ENCODE measurements at regions not wholly inside any gene's neighbourhood (a gene's known extent, or its start where the extent isn't known, plus 50 kb on each side); places are given as distances from the start of the nearest gene placed in this dataset.

DNA sequence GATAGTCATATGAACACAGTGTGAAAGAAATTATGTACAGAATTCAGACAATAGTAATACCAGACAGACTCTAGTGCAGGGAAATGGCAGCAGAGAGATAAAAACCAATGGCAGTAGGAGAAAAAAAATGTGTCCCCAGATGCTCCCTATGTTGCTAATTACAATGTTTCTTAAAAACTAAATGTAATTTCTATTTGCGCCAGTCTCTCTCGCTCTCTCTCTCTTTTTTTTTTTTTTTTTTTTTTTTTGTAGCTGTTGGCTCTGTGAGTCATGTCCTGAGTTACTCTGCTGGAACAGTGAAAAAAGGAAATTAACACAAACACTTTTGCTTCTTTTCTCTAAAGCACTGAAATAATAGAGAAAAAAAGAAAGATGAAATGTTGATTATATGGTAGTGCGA, 871.9 kb downstream of the GBE1 start:
- Histone ChIP-seq H3K27ac (no peak overlapping the region), H3K36me3 (no peaks in the 10 kb centered on the region), H3K4me1 (no peaks in the 10 kb centered on the region), H3K4me3 (no peak overlapping the region), H3K9me3 (no peaks in the 10 kb centered on the region), H3K27me3 (no peaks in the 10 kb centered on the region)
- DNase-seq = no peak
- TF ChIP-seq, protein P1, sequence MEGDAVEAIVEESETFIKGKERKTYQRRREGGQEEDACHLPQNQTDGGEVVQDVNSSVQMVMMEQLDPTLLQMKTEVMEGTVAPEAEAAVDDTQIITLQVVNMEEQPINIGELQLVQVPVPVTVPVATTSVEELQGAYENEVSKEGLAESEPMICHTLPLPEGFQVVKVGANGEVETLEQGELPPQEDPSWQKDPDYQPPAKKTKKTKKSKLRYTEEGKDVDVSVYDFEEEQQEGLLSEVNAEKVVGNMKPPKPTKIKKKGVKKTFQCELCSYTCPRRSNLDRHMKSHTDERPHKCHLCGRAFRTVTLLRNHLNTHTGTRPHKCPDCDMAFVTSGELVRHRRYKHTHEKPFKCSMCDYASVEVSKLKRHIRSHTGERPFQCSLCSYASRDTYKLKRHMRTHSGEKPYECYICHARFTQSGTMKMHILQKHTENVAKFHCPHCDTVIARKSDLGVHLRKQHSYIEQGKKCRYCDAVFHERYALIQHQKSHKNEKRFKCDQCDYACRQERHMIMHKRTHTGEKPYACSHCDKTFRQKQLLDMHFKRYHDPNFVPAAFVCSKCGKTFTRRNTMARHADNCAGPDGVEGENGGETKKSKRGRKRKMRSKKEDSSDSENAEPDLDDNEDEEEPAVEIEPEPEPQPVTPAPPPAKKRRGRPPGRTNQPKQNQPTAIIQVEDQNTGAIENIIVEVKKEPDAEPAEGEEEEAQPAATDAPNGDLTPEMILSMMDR (IDR thresholded peaks at IDR 0.05) = no peak
- TF ChIP-seq POLR2A (IDR thresholded peaks at IDR 0.05) = no peak

DNA sequence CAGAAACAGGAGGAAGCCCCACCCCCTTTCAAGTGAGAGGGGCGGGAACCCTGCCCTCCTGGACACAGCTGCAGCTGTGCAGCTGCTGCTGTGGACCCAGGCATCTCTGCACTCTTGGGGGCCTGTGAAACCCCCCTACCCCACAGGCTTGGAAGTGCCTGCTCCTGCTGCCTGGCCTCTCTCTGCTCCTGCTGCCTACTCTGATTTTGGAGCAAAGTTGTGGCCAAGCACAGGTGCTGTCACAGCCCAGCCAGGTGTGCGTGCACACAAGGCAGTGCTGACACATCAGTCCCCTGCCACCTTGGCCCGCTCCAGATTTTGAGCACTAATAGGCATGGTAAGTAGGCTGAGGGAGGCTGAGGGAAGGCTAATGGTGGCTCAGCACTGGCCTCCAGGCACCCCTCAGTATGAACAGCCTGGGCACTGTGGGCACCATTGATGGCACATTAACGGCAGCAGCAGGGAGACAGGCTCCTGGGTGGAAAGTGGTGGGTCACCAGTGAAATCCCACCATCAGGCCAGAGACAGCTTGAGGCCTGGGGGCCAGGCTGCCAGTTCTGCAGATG, 890.9 kb downstream of the GBE1 start:
- Histone ChIP-seq H3K9me3 (no peaks in the 10 kb centered on the region), H3K4me3 (no peak overlapping the region), H3K36me3 (no peaks in the 10 kb centered on the region), H3K4me1 (no peaks in the 10 kb centered on the region), H3K27me3 (no peaks in the 10 kb centered on the region), H3K27ac (no peak overlapping the region)
- TF ChIP-seq, protein P1 (IDR thresholded peaks at IDR 0.05) = no peak
- TF ChIP-seq POLR2A (IDR thresholded peaks at IDR 0.05) = no peak
- DNase-seq = no peak

DNA sequence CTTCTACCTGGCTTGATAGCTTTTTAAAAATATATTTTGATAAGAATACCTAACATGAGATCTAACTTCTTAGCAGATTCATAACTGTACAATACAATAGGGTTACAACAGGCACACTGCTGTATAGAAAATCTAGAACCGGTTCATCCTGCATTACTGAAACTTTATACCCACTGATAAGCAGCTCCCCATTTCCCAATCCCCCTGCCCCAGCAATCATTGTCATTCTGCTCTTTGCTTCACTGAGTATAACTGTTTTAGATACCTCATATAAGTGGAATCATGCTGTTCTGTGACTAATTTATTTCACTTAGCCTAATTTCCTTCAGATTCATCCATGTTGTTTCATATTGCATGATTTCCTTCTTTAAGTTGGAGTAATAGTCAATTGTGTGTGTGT, 906.0 kb downstream of the GBE1 start:
- TF ChIP-seq POLR2A (IDR thresholded peaks at IDR 0.05) = no peak
- TF ChIP-seq, protein P1 (IDR thresholded peaks at IDR 0.05) = no peak
- H3K27ac ChIP-seq = no peak overlapping the region
- no peaks in the 10 kb centered on the region for H3K27me3 ChIP-seq
- no peak for DNase-seq
- H3K4me1 ChIP-seq = no peaks in the 10 kb centered on the region
- no peaks in the 10 kb centered on the region for H3K36me3 ChIP-seq
- no peaks in the 10 kb centered on the region for H3K9me3 ChIP-seq
- no peak overlapping the region for H3K4me3 ChIP-seq

DNA sequence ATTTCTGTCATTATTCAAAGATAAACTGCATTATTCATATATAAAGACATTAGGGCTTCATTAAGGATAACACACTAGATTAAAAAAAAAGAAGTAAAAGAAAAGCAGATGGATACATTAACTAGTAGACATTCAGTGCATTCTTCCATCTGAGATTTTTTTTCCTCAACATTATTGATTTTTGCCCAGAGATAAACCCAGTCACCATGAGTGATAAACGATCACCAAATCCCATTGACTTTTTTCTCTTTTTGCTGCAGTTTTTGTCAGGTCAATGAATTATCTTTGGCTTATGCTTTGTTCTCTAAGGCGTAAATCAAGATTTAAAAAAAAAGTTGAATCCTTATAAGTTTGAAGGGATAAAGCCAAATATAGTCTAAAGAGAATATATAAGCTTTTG, 925.0 kb downstream of the GBE1 start:
- no peak overlapping the region for H3K27ac ChIP-seq
- H3K4me1 ChIP-seq = no peaks in the 10 kb centered on the region
- no peaks in the 10 kb centered on the region for H3K27me3 ChIP-seq
- H3K9me3 ChIP-seq = no peaks in the 10 kb centered on the region
- no peak for DNase-seq
- TF ChIP-seq POLR2A (IDR thresholded peaks at IDR 0.05) = no peak
- no peaks in the 10 kb centered on the region for H3K36me3 ChIP-seq
- no peak overlapping the region for H3K4me3 ChIP-seq

DNA sequence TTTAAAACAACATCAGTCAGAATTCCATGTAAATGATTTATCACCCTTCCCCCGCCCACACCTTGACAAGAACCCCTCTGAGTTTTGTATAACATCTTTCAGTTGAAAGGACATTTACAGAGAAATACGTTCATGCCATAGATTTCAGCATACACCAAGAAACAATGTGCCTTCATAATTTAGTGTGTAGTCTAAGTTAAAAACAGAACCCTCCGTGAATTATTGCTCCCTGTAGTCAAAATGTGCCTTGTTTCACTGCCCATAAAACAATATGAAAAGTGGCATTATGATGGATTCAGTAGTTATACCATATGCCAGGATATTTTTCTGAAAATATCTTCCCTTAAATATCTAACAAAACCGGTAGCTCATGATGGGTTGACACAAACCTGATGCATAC, 953.9 kb downstream of the GBE1 start:
- Histone ChIP-seq H3K4me3 (no peak overlapping the region), H3K9me3 (no peaks in the 10 kb centered on the region), H3K27ac (no peak overlapping the region), H3K36me3 (no peaks in the 10 kb centered on the region), H3K4me1 (no peaks in the 10 kb centered on the region), H3K27me3 (no peaks in the 10 kb centered on the region)
- no peak for TF ChIP-seq POLR2A (IDR thresholded peaks at IDR 0.05)
- TF ChIP-seq, protein P1 (IDR thresholded peaks at IDR 0.05) = no peak
- DNase-seq = no peak

DNA sequence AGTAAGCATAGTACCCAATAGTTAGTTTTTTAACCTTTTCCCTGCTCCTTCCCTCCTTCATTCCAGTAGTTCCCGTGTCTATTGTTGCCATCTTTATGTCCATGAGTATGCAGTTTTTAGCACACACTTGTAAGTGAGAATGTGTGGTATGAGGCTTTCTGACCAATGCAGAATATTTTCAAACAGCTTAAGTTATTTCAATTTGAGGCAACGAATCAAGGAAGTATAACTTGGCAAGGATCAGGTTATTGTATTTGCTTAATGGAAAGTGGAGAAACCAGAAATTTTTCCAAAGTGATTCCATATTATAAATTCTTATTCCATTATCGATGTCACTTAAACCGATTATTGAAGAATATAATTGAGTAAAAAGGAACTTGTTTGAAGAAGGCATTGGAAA, 954.8 kb downstream of the GBE1 start:
- no peak for DNase-seq
- Histone ChIP-seq H3K36me3 (no peaks in the 10 kb centered on the region), H3K4me1 (no peaks in the 10 kb centered on the region), H3K27ac (no peak overlapping the region), H3K4me3 (no peak overlapping the region), H3K27me3 (no peaks in the 10 kb centered on the region), H3K9me3 (no peaks in the 10 kb centered on the region)
- TF ChIP-seq, protein P1 (IDR thresholded peaks at IDR 0.05) = no peak
- no peak for TF ChIP-seq POLR2A (IDR thresholded peaks at IDR 0.05)

Data from Peyer's patch (tissue), 4 donors.